ENCODE measurements at regions not wholly inside any gene's neighbourhood (a gene's known extent, or its start where the extent isn't known, plus 50 kb on each side); places are given as distances from the start of the nearest gene placed in this dataset.

DNA sequence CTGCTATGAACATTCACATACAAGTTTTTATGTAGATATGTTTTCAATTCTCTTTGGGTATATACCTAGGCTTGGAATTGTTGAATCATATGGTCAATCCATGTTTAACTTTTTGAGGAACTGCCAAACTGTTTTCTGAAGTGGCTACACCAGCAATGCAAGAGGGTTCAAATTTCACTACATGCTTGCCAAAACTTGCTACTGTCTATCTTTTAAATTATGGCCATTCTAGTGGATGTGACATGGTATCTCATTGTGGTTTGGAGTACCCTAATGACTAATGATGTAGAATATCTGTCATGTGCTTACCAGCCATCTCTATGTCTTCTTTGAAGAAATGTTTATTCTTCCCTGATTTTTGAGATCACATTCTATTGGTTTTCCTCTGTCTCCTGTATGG is 860.3 kb downstream of the DIAPH3 start:
- H3K27me3 ChIP-seq, result no peaks in the 10 kb centered on the region
- H3K27ac ChIP-seq, result no peak overlapping the region
- H3K4me1 ChIP-seq (ENCODE audit: insufficient read depth), result no peaks in the 10 kb centered on the region
- H3K36me3 ChIP-seq, result no peaks in the 10 kb centered on the region
- TF ChIP-seq, protein P1, sequence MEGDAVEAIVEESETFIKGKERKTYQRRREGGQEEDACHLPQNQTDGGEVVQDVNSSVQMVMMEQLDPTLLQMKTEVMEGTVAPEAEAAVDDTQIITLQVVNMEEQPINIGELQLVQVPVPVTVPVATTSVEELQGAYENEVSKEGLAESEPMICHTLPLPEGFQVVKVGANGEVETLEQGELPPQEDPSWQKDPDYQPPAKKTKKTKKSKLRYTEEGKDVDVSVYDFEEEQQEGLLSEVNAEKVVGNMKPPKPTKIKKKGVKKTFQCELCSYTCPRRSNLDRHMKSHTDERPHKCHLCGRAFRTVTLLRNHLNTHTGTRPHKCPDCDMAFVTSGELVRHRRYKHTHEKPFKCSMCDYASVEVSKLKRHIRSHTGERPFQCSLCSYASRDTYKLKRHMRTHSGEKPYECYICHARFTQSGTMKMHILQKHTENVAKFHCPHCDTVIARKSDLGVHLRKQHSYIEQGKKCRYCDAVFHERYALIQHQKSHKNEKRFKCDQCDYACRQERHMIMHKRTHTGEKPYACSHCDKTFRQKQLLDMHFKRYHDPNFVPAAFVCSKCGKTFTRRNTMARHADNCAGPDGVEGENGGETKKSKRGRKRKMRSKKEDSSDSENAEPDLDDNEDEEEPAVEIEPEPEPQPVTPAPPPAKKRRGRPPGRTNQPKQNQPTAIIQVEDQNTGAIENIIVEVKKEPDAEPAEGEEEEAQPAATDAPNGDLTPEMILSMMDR (IDR thresholded peaks at IDR 0.05), result no peak
- no peak for TF ChIP-seq EP300 (IDR thresholded peaks at IDR 0.05)
- no peak for TF ChIP-seq POLR2A (IDR thresholded peaks at IDR 0.05)
- H3K9me3 ChIP-seq, result no peaks in the 10 kb centered on the region
- no peak for DNase-seq
- no peak overlapping the region for H3K4me3 ChIP-seq
- intact Hi-C loops (cut with DNase I), result no loop called here

DNA sequence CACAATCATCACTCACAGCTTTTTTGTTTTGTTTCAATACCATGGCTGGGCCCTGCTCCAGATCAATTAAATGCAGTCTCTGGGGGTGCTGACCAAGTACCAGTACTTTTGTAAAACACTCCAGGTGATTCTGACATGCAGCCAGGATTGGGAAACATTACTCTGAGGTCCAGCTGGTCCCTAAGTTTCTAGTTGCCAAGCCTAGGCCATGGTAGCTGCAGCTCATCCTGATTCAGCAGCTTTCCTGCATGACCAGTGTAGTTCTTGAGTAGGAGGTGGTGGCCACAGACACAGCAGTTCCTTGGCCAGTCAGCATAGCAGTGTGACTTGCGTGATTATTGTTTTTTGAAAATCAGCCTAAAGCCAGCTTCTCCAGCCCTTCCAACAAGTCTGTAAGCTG is 859.1 kb downstream of the DIAPH3 start:
- TF ChIP-seq EP300 (IDR thresholded peaks at IDR 0.05), result no peak
- TF ChIP-seq POLR2A (IDR thresholded peaks at IDR 0.05), result no peak
- TF ChIP-seq, protein P1 (IDR thresholded peaks at IDR 0.05), result no peak
- no peaks in the 10 kb centered on the region for H3K9me3 ChIP-seq
- H3K27me3 ChIP-seq, result no peaks in the 10 kb centered on the region
- H3K4me3 ChIP-seq, result no peak overlapping the region
- intact Hi-C loops (cut with DNase I), result no loop called here
- H3K4me1 ChIP-seq (ENCODE audit: insufficient read depth), result no peaks in the 10 kb centered on the region
- WGBS, 3 donors, result 91 to 100% (median 92%) methylated on average over 1 of the region's 1 CpG
- no peak for DNase-seq
- no peaks in the 10 kb centered on the region for H3K36me3 ChIP-seq
- no peak overlapping the region for H3K27ac ChIP-seq

DNA sequence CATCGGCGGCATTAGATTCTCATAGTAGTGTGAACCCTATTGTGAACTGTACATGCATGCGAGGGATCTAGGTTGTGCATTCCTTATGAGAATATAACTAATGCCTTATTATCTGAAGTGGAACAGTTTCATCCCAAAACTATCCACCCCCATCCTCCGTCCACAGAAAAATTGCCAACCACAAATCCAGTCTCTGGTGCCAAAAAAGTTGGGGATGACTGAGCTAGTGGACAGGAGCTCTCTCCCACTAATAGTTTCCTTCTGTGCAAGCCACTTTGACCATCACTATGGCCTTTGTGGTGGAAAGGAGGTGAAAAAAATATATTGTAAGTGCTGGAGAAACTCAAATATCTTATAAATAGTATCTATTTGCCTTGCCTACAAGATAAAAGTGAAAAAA is 857.8 kb downstream of the DIAPH3 start:
- no peak for DNase-seq
- 69 to 86% (median 73%) methylated on average over 4 of the region's 4 CpGs for WGBS, 3 donors
- no peaks in the 10 kb centered on the region for H3K36me3 ChIP-seq
- H3K27me3 ChIP-seq, result no peaks in the 10 kb centered on the region
- no peaks in the 10 kb centered on the region for H3K9me3 ChIP-seq
- no peaks in the 10 kb centered on the region for H3K4me1 ChIP-seq (ENCODE audit: insufficient read depth)
- no peak overlapping the region for H3K27ac ChIP-seq
- no peak for TF ChIP-seq EP300 (IDR thresholded peaks at IDR 0.05)
- intact Hi-C loops (cut with DNase I), result no loop called here
- no peak overlapping the region for H3K4me3 ChIP-seq

DNA sequence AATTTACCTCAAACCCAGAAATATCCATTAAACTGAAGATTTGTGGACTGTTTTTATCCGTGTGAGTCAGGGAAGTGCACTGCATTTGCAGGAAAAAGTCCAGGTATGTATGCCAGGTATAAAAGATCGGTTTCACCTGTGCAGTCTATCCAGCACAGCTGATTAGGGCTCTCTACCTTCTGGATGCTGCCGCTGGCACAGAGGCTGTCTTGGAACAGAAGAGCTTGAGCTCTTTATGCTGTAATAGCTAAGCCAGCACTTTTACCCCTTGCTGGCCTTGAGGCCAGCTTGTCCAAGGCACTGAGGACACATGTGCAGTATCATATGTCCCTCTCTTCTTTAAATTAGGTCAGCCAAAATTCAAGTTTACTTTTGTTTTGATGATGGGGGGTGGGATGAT is 851.0 kb downstream of the DIAPH3 start:
- TF ChIP-seq POLR2A (IDR thresholded peaks at IDR 0.05) (no peak), EP300 (IDR thresholded peaks at IDR 0.05) (no peak)
- TF ChIP-seq, protein P1 (IDR thresholded peaks at IDR 0.05), result no peak
- Histone ChIP-seq H3K36me3 (no peaks in the 10 kb centered on the region), H3K4me3 (no peak overlapping the region), H3K27ac (no peak overlapping the region), H3K27me3 (no peaks in the 10 kb centered on the region), H3K9me3 (no peaks in the 10 kb centered on the region), H3K4me1 (ENCODE audit: insufficient read depth) (no peaks in the 10 kb centered on the region)
- intact Hi-C loops (cut with DNase I), result no loop called here
- no peak for DNase-seq
- WGBS, 3 donors, result 88 to 91% (median 90%) methylated on average over 3 of the region's 3 CpGs

DNA sequence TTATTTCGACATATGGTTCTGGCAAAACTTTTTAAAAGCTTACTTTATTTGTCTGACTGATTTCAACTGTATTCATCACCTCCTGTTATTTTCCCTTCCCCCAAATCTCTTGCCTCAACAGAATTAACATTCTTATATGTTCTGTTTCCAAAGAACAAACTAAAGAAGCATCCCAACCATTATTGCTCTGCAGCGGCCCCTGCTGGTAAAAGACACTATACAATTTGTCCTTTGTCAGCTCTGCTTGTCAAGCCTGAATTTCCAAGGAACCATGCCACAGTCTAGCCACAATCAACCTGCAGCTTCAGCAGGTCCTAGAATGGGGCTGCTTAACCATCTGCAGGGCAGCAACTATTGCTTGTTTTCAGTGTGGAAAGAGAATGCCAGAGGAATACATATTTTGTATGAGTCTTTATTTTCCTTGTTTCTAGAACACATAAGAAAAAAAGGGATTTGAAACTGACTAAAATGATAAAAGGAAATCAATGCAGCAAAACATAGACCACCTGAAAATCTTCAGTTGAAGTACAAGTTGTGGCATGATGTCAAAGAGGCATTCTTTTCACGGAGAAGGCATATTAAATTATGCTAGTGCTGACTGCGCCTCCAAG is 845.3 kb downstream of the DIAPH3 start:
- Histone ChIP-seq H3K4me3 (no peak overlapping the region), H3K4me1 (ENCODE audit: insufficient read depth) (no peaks in the 10 kb centered on the region), H3K27ac (no peak overlapping the region), H3K36me3 (no peaks in the 10 kb centered on the region), H3K9me3 (no peaks in the 10 kb centered on the region), H3K27me3 (no peaks in the 10 kb centered on the region)
- intact Hi-C loops (cut with DNase I), result no loop called here
- 38 to 46% (median 40%) methylated on average over 4 of the region's 4 CpGs for WGBS, 3 donors
- TF ChIP-seq EP300 (IDR thresholded peaks at IDR 0.05) (no peak), POLR2A (IDR thresholded peaks at IDR 0.05) (no peak)
- TF ChIP-seq, protein P1 (IDR thresholded peaks at IDR 0.05), result no peak
- DNase-seq, result peak in 4 of 5 donors; percentile 23 to 36 (median 30)
